Mucosa of descending colon (tissue), 3 donors: ENCODE measurements at regions not wholly inside any gene's neighbourhood (a gene's known extent, or its start where the extent isn't known, plus 50 kb on each side); places are given as distances from the start of the nearest gene placed in this dataset.

Source experiments
- ATAC-seq: fragments of 200-7000 bp; cut with Tn5 transposase; one replicate; pipeline ENCODE4 v1.9.1; 2020; ENCODE audit warnings: mild to moderate bottlenecking, moderate library complexity
- DNase-seq, 3 donors: peaks; one replicate each; pipeline ENCODE4 v3.0.0-alpha.2; 2020
- H3K36me3 ChIP-seq: fragments of 200-600 bp; one replicate; pipeline ENCODE4 v1.8.0; 2021; ENCODE audit warnings: low read depth, mild to moderate bottlenecking
- H3K4me1 ChIP-seq: fragments of 200-600 bp; one replicate; pipeline ENCODE4 v1.8.0; 2021; ENCODE audit warnings: low read depth, mild to moderate bottlenecking
- H3K4me3 ChIP-seq: fragments of 200-600 bp; one replicate; pipeline ENCODE4 v1.8.0; 2021; ENCODE audit warnings: mild to moderate bottlenecking
- H3K9me3 ChIP-seq: fragments of 200-600 bp; one replicate; pipeline ENCODE4 v1.8.0; 2021; ENCODE audit warnings: mild to moderate bottlenecking
- CTCF ChIP-seq: fragments of 200-600 bp; IDR thresholded peaks from one replicate; pipeline ENCODE4 v1.8.0; 2022; ENCODE audit warnings: antibody characterized with exemption, mild to moderate bottlenecking
- intact Hi-C, 2 donors: fragments of 100-400 bp; cut with DNase I in 1 of 2; cut with micrococcal nuclease in 1 of 2; formaldehyde crosslinking; loops; one replicate each; pipeline versions ENCODE4 v1.11.0 to v1.11.1; 2022; cut with DNase I, micrococcal nuclease
- donor health status: DM: no; HTN: no; CAD: no; lungs with moderate emphysema.
- donor health status: DM: no; HTN: no; CAD: no.
- donor health status: DM: no; HTN: yes; CAD: no.

GRCh38 chrX:131792356-131792749 lies 230.7 kb upstream of the STK26 start:
- H3K4me3 ChIP-seq = no peak overlapping the region

GRCh38 chrX:131792789-131793462 lies 230.2 kb upstream of the STK26 start:
- no peak overlapping the region for H3K4me3 ChIP-seq
- ATAC-seq (peak; percentile 89), DNase-seq (peak in 1 of 3 donors; percentile 76)
- no peaks in the 10 kb centered on the region for H3K4me1 ChIP-seq
- H3K9me3 ChIP-seq = no peaks in the 10 kb centered on the region
- no peaks in the 10 kb centered on the region for H3K36me3 ChIP-seq
- no peak for TF ChIP-seq CTCF
- intact Hi-C loops = no loop called here

More at GRCh38 chrX:131792356-131792749, 230.7 kb upstream of the STK26 start:
- Histone ChIP-seq H3K36me3 (no peaks in the 10 kb centered on the region), H3K4me1 (no peaks in the 10 kb centered on the region), H3K9me3 (no peaks in the 10 kb centered on the region)
- TF ChIP-seq CTCF = no peak
- peak in 1 of 3 donors; percentile 88 for DNase-seq
- ATAC-seq = peak; percentile 95
- intact Hi-C loops = no loop called here

- ATAC-seq (peak; percentile 8), DNase-seq (no peak)
- H3K36me3 ChIP-seq = no peaks in the 10 kb centered on the region
- TF ChIP-seq CTCF = no peak
- intact Hi-C loops = no loop called here
- no peaks in the 10 kb centered on the region for H3K4me1 ChIP-seq
- no peak overlapping the region for H3K4me3 ChIP-seq
- H3K9me3 ChIP-seq = no peaks in the 10 kb centered on the region
Observed at GRCh38 chrX:131795442-131796229, 227.5 kb upstream of the STK26 start.

- ATAC-seq (no peak), DNase-seq (no peak)
- no peak for TF ChIP-seq CTCF
- H3K4me3 ChIP-seq = no peak overlapping the region
- no peaks in the 10 kb centered on the region for H3K9me3 ChIP-seq
- no peaks in the 10 kb centered on the region for H3K4me1 ChIP-seq
- intact Hi-C loops = no loop called here
- no peaks in the 10 kb centered on the region for H3K36me3 ChIP-seq
Observed at GRCh38 chrX:131801066-131801465, 222.0 kb upstream of the STK26 start.

- no peak for ATAC-seq
- H3K36me3 ChIP-seq = no peaks in the 10 kb centered on the region
Observed at GRCh38 chrX:131801911-131802310, 221.2 kb upstream of the STK26 start.

More at GRCh38 chrX:131801911-131802310, 221.2 kb upstream of the STK26 start:
- H3K4me3 ChIP-seq = no peak overlapping the region
- no peaks in the 10 kb centered on the region for H3K9me3 ChIP-seq
- intact Hi-C loops = no loop called here
- no peaks in the 10 kb centered on the region for H3K4me1 ChIP-seq
- no peak for TF ChIP-seq CTCF
- DNase-seq = no peak
